GM23338 (cell line): ENCODE measurements at regions not wholly inside any gene's neighbourhood (a gene's known extent, or its start where the extent isn't known, plus 50 kb on each side); places are given as distances from the start of the nearest gene placed in this dataset.

ENCODE experiments used
- CREB1 ChIP-seq: fragments of 250-450 bp; sonication (Bioruptor Pico); IDR thresholded peaks from 2 replicates; pipeline ENCODE4 v1.5.0; 2020; ENCODE audit warnings: low read depth, mild to moderate bottlenecking, moderate library complexity
- CTCF ChIP-seq, 2 experiments: fragments of 200-600 bp in 1 of 2; sonication (generic) in 1 of 2; conservative IDR thresholded peaks; 2 replicates each; pipeline versions ENCODE4 v1.5.1 to v1.6.1; 2016 to 2017; ENCODE audit warnings: antibody characterized with exemption in 2 of 2, low read depth in 2 of 2, mild to moderate bottlenecking in 2 of 2, moderate library complexity in 1 of 2
- EZH2 ChIP-seq: fragments of 200-600 bp; sonication (generic); IDR thresholded peaks from one replicate; pipeline ENCODE4 v1.8.0; 2017; ENCODE audit warnings: antibody characterized with exemption, mild to moderate bottlenecking, low read depth; ENCODE audit not compliant: unreplicated experiment
- POLR2AphosphoS5 ChIP-seq: IDR thresholded peaks from 2 replicates; pipeline ENCODE4 v1.6.1; 2016; ENCODE audit warnings: antibody characterized with exemption, low read depth

- TF ChIP-seq CTCF (conservative IDR thresholded peaks at IDR 0.05; ENCODE audit: low read depth in 2 of 2) (no peak), POLR2AphosphoS5 (no peak), EZH2 (no peak), CREB1 (CRISPR knock-in tag) (no peak)
These were observed 262.0 kb upstream of the C9orf72 start for GRCh38 chr9:27835286-27835685.
